ENCODE measurements at regions not wholly inside any gene's neighbourhood (a gene's known extent, or its start where the extent isn't known, plus 50 kb on each side); places are given as distances from the start of the nearest gene placed in this dataset.

DNA sequence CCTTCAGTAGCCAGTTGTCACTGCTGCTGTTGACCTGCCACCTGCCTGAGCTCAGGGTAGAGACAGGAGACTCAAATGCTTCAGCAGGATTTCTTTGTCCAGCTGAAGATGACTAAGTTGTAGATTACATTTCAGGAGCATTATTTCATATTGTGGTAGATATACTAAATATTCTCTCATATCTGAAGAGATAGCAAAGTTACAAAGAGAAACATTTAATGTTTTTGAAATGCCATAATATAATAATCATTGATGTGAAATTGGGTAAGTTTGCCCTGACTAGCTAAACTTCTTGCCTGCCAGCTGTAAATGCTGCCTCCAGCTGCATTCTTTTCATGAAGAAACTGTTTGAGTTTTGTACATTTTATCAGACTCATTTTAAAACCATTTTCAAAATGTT, 247.6 kb upstream of the CNKSR2 start:
- Histone ChIP-seq H2BK120ac (ENCODE audit: low read depth, low read length) (no peak overlapping the region), H3K79me2 (ENCODE audit: control insufficient read depth, insufficient read depth, low read length) (no peaks in the 10 kb centered on the region), H3K4me1 (ENCODE audit: control insufficient read depth, low read depth, low read length) (no peaks in the 10 kb centered on the region), H4K5ac (ENCODE audit: low read length) (no peak overlapping the region), H4K8ac (ENCODE audit: low read depth, low read length) (no peak overlapping the region), H3K4me3 (ENCODE audit: low read length) (no peak overlapping the region), H3K18ac (ENCODE audit: low read length) (no peak overlapping the region), H3K4ac (ENCODE audit: low read depth, low read length) (no peak overlapping the region), H2BK5ac (ENCODE audit: low read length) (no peak overlapping the region), H3K79me1 (ENCODE audit: low read length) (no peaks in the 10 kb centered on the region), H2BK15ac (replicated peaks; ENCODE audit: low read depth) (no peak overlapping the region), H3K9ac (ENCODE audit: low read length) (no peak overlapping the region), H3K27me3 (ENCODE audit: insufficient read depth, low read length, poor library complexity) (no peaks in the 10 kb centered on the region), H2AK5ac (ENCODE audit: low read length) (no peak overlapping the region), H3K36me3 (ENCODE audit: control insufficient read depth, insufficient read depth, low read length) (no peaks in the 10 kb centered on the region), H3K23ac (ENCODE audit: low read length) (no peak overlapping the region), H3K56ac (ENCODE audit: low read length) (no peak overlapping the region), H3K4me2 (ENCODE audit: low read length) (no peak overlapping the region), H3K27ac (ENCODE audit: low read depth, low read length) (no peak overlapping the region)
- no peak for DNase-seq

DNA sequence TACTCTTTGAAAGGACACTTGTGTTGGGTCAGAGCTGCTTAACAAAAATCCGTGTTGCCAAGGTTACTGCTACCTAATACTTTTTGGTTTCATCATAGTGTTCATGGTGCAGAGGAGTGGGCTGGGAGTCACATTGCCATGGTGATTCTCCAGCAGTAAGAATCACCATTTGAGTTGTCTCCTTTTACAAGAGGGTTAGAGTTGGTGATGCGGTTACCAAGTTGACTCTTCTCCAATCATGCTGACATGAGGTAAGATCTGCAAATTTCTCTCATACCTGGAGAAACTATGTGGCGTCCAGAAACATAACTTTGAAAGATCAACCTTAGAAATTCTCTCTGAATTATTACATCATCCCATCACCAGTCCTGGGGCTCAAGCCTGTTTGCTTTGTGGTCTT, 242.9 kb upstream of the CNKSR2 start:
- no peaks in the 10 kb centered on the region for H3K4me1 ChIP-seq (ENCODE audit: control insufficient read depth, low read depth, low read length)
- no peak overlapping the region for H4K8ac ChIP-seq (ENCODE audit: low read depth, low read length)
- H3K4ac ChIP-seq (ENCODE audit: low read depth, low read length): no peak overlapping the region
- H3K9ac ChIP-seq (ENCODE audit: low read length): no peak overlapping the region
- no CpG with 5 or more reads among the region's 3 CpGs for WGBS (ENCODE audit: extremely low coverage, insufficient coverage, low lambda C conversion rate)
- no peak overlapping the region for H2BK120ac ChIP-seq (ENCODE audit: low read depth, low read length)
- no peak overlapping the region for H2BK5ac ChIP-seq (ENCODE audit: low read length)
- H3K36me3 ChIP-seq (ENCODE audit: control insufficient read depth, insufficient read depth, low read length): no peaks in the 10 kb centered on the region
- no peak overlapping the region for H3K56ac ChIP-seq (ENCODE audit: low read length)
- no peaks in the 10 kb centered on the region for H3K79me1 ChIP-seq (ENCODE audit: low read length)
- no peak overlapping the region for H3K23ac ChIP-seq (ENCODE audit: low read length)
- no peak overlapping the region for H2AK5ac ChIP-seq (ENCODE audit: low read length)
- no peak for DNase-seq
- no peak overlapping the region for H3K4me3 ChIP-seq (ENCODE audit: low read length)
- no peak overlapping the region for H2BK15ac ChIP-seq (replicated peaks; ENCODE audit: low read depth)
- no peak overlapping the region for H4K5ac ChIP-seq (ENCODE audit: low read length)
- H3K18ac ChIP-seq (ENCODE audit: low read length): no peak overlapping the region
- no peak overlapping the region for H3K27ac ChIP-seq (ENCODE audit: low read depth, low read length)
- H3K27me3 ChIP-seq (ENCODE audit: insufficient read depth, low read length, poor library complexity): no peaks in the 10 kb centered on the region
- no peak overlapping the region for H3K4me2 ChIP-seq (ENCODE audit: low read length)
- no peaks in the 10 kb centered on the region for H3K79me2 ChIP-seq (ENCODE audit: control insufficient read depth, insufficient read depth, low read length)

DNA sequence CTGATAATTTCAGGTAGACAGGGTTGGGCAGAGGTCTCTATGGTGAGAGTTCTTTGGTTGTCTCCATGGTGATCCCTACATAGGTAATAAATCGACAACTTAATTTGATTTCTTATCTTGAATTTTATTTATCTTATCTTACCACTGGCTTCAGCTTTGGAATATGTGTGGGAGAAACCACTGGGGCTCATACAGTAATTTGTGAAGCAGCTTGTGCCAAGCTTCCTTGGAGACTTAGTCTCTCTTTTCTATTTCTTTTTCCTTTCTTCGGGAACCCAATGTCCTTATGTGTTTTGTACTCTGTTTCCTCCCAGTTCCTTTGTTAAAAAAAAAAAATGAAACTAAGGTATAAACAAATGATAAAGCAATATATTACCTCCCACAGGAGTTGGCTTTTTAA, 242.4 kb upstream of the CNKSR2 start:
- Histone ChIP-seq H2AK5ac (ENCODE audit: low read length) (no peak overlapping the region), H3K56ac (ENCODE audit: low read length) (no peak overlapping the region), H3K36me3 (ENCODE audit: control insufficient read depth, insufficient read depth, low read length) (no peaks in the 10 kb centered on the region), H4K8ac (ENCODE audit: low read depth, low read length) (no peak overlapping the region), H3K27ac (ENCODE audit: low read depth, low read length) (no peak overlapping the region), H3K79me1 (ENCODE audit: low read length) (no peaks in the 10 kb centered on the region), H3K23ac (ENCODE audit: low read length) (no peak overlapping the region), H3K27me3 (ENCODE audit: insufficient read depth, low read length, poor library complexity) (no peaks in the 10 kb centered on the region), H2BK5ac (ENCODE audit: low read length) (no peak overlapping the region), H4K5ac (ENCODE audit: low read length) (no peak overlapping the region), H3K18ac (ENCODE audit: low read length) (no peak overlapping the region), H2BK120ac (ENCODE audit: low read depth, low read length) (no peak overlapping the region), H3K4ac (ENCODE audit: low read depth, low read length) (no peak overlapping the region), H3K4me2 (ENCODE audit: low read length) (no peak overlapping the region), H3K4me3 (ENCODE audit: low read length) (no peak overlapping the region), H3K79me2 (ENCODE audit: control insufficient read depth, insufficient read depth, low read length) (no peaks in the 10 kb centered on the region), H2BK15ac (replicated peaks; ENCODE audit: low read depth) (no peak overlapping the region), H3K9ac (ENCODE audit: low read length) (no peak overlapping the region), H3K4me1 (ENCODE audit: control insufficient read depth, low read depth, low read length) (no peaks in the 10 kb centered on the region)
- DNase-seq: no peak
- no CpG with 5 or more reads among the region's 2 CpGs for WGBS (ENCODE audit: extremely low coverage, insufficient coverage, low lambda C conversion rate)

DNA sequence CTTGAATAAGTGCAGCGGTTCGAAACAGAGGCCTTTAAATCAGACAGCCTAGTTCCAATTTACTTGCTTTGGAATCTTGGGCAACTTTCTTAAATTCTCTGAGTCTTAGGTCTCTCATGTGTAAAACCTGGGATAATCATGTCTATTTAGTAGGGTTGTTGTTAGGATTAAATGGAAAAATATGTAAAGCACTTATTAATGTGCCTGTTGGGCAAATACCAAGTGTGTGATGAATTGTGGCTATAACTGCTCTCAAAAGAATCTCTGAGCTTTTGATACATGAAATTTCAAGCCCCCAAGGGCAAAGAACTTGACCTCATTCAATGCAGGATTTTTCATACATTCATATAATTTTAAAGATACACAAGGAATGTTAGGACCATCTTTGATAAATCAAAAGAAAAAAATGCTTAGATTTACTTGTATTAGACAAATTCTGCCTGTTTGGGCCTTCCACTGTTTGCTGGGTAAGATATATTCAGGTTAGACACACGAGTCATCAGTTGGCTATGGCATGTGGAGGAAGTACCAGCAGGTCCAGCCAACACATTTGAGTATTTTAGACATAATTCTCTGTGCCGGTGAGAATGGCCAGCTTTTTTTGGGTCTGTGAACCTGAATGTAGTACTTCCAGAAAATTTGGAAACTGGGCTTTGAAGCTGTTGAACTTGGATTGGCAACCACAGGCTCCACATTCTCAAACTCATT, 241.4 kb upstream of the CNKSR2 start:
- Histone ChIP-seq H3K9ac (ENCODE audit: low read length) (no peak overlapping the region), H3K4me2 (ENCODE audit: low read length) (no peak overlapping the region), H3K4ac (ENCODE audit: low read depth, low read length) (no peak overlapping the region), H3K36me3 (ENCODE audit: control insufficient read depth, insufficient read depth, low read length) (no peaks in the 10 kb centered on the region), H3K56ac (ENCODE audit: low read length) (no peak overlapping the region), H3K27ac (ENCODE audit: low read depth, low read length) (no peak overlapping the region), H3K79me1 (ENCODE audit: low read length) (no peaks in the 10 kb centered on the region), H3K23ac (ENCODE audit: low read length) (no peak overlapping the region), H3K4me3 (ENCODE audit: low read length) (no peak overlapping the region), H2AK5ac (ENCODE audit: low read length) (no peak overlapping the region), H3K18ac (ENCODE audit: low read length) (no peak overlapping the region), H2BK120ac (ENCODE audit: low read depth, low read length) (no peak overlapping the region), H2BK15ac (replicated peaks; ENCODE audit: low read depth) (no peak overlapping the region), H3K27me3 (ENCODE audit: insufficient read depth, low read length, poor library complexity) (no peaks in the 10 kb centered on the region), H4K8ac (ENCODE audit: low read depth, low read length) (no peak overlapping the region), H2BK5ac (ENCODE audit: low read length) (no peak overlapping the region), H3K79me2 (ENCODE audit: control insufficient read depth, insufficient read depth, low read length) (no peaks in the 10 kb centered on the region), H4K5ac (ENCODE audit: low read length) (no peak overlapping the region), H3K4me1 (ENCODE audit: control insufficient read depth, low read depth, low read length) (no peaks in the 10 kb centered on the region)
- no CpG with 5 or more reads among the region's 4 CpGs for WGBS (ENCODE audit: extremely low coverage, insufficient coverage, low lambda C conversion rate)
- no peak for DNase-seq

DNA sequence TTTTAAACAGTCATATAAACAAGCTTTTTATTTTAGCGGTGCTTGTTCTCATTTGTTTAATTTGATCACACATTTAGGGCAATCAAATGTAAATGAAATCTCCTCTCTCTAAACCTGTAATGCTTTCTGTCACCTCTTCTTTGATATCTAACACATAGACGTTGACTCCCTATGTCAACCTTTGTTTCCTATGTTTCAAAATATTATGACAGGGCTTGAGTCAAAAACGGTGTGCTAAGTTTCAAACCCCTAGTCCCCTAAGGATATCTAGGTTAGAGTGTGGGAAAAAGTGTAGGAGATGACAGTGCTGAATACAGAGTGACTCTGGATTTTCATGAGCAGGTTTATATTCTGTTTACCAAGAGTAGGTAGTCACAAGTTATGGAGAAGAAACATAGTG, 224.0 kb upstream of the CNKSR2 start:
- Histone ChIP-seq H3K4me1 (ENCODE audit: control insufficient read depth, low read depth, low read length) (no peaks in the 10 kb centered on the region), H3K36me3 (ENCODE audit: control insufficient read depth, insufficient read depth, low read length) (no peaks in the 10 kb centered on the region), H3K4ac (ENCODE audit: low read depth, low read length) (no peak overlapping the region), H3K4me3 (ENCODE audit: low read length) (no peak overlapping the region), H3K18ac (ENCODE audit: low read length) (no peak overlapping the region), H3K4me2 (ENCODE audit: low read length) (no peak overlapping the region), H3K27me3 (ENCODE audit: insufficient read depth, low read length, poor library complexity) (no peaks in the 10 kb centered on the region), H2BK120ac (ENCODE audit: low read depth, low read length) (no peak overlapping the region), H4K8ac (ENCODE audit: low read depth, low read length) (no peak overlapping the region), H4K5ac (ENCODE audit: low read length) (no peak overlapping the region), H3K79me2 (ENCODE audit: control insufficient read depth, insufficient read depth, low read length) (no peaks in the 10 kb centered on the region), H3K79me1 (ENCODE audit: low read length) (no peaks in the 10 kb centered on the region), H3K23ac (ENCODE audit: low read length) (no peak overlapping the region), H2AK5ac (ENCODE audit: low read length) (no peak overlapping the region), H2BK5ac (ENCODE audit: low read length) (no peak overlapping the region), H3K9ac (ENCODE audit: low read length) (no peak overlapping the region), H3K56ac (ENCODE audit: low read length) (no peak overlapping the region), H2BK15ac (replicated peaks; ENCODE audit: low read depth) (no peak overlapping the region), H3K27ac (ENCODE audit: low read depth, low read length) (no peak overlapping the region)
- DNase-seq: no peak
- no CpG with 5 or more reads among the region's 3 CpGs for WGBS (ENCODE audit: extremely low coverage, insufficient coverage, low lambda C conversion rate)

DNA sequence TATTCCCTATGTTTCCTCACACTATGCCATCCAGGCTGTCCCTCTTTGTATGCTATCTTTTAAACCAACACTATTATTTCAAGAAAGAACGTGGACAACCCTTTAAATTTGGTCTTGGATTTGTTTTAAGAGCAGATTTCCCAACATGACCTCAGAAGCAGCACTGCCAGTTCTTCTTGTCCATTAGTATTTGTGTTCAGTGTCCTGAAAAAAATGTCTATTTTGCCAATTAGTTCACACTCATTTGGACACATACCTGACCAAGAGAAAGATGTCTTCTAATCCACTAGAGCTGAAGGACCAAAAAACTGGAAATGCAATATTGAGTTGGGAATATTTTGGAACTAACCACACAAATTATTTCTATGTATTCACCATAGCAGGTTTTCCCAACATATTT, 223.2 kb upstream of the CNKSR2 start:
- Histone ChIP-seq H3K27me3 (ENCODE audit: insufficient read depth, low read length, poor library complexity) (no peaks in the 10 kb centered on the region), H3K4me1 (ENCODE audit: control insufficient read depth, low read depth, low read length) (no peaks in the 10 kb centered on the region), H3K4ac (ENCODE audit: low read depth, low read length) (no peak overlapping the region), H2AK5ac (ENCODE audit: low read length) (no peak overlapping the region), H4K5ac (ENCODE audit: low read length) (no peak overlapping the region), H3K79me1 (ENCODE audit: low read length) (no peaks in the 10 kb centered on the region), H2BK5ac (ENCODE audit: low read length) (no peak overlapping the region), H3K18ac (ENCODE audit: low read length) (no peak overlapping the region), H3K4me2 (ENCODE audit: low read length) (no peak overlapping the region), H2BK15ac (replicated peaks; ENCODE audit: low read depth) (no peak overlapping the region), H3K79me2 (ENCODE audit: control insufficient read depth, insufficient read depth, low read length) (no peaks in the 10 kb centered on the region), H3K4me3 (ENCODE audit: low read length) (no peak overlapping the region), H3K56ac (ENCODE audit: low read length) (no peak overlapping the region), H3K27ac (ENCODE audit: low read depth, low read length) (no peak overlapping the region), H4K8ac (ENCODE audit: low read depth, low read length) (no peak overlapping the region), H3K36me3 (ENCODE audit: control insufficient read depth, insufficient read depth, low read length) (no peaks in the 10 kb centered on the region), H3K23ac (ENCODE audit: low read length) (no peak overlapping the region), H2BK120ac (ENCODE audit: low read depth, low read length) (no peak overlapping the region), H3K9ac (ENCODE audit: low read length) (no peak overlapping the region)
- no peak for DNase-seq
- no CpG with 5 or more reads among the region's 1 CpG for WGBS (ENCODE audit: extremely low coverage, insufficient coverage, low lambda C conversion rate)
